BJ (cell line): ENCODE measurements at regions not wholly inside any gene's neighbourhood (a gene's known extent, or its start where the extent isn't known, plus 50 kb on each side); places are given as distances from the start of the nearest gene placed in this dataset.

Experiments
- CTCF ChIA-PET: fragments of 350-600 bp; formaldehyde crosslinking; extraction: SDS; loops from one replicate; lab custom pipeline; 2021; ENCODE audit warnings: antibody characterized with exemption, inconsistent platforms; lab: Yijun Ruan, JAX
- POLR2A ChIA-PET: fragments of 300-600 bp; sonication (Branson Sonifier 250); formaldehyde crosslinking; extraction: SDS; loops from one replicate; lab custom pipeline; 2021; ENCODE audit warnings: antibody characterized with exemption; lab: Charles Lee
- DNase-seq: peaks from one replicate; pipeline ENCODE4 v3.0.0-alpha.2; 2011; ENCODE audit warnings: low read depth
- H3K27me3 ChIP-seq: 2 replicates; pipeline ENCODE4 v1.6.0; 2011; ENCODE audit warnings: low read length; ENCODE audit not compliant: control insufficient read depth, insufficient read depth
- H3K36me3 ChIP-seq: 2 replicates; pipeline ENCODE4 v1.5.1; 2011; ENCODE audit warnings: low read length; ENCODE audit not compliant: control insufficient read depth, insufficient read depth
- H3K4me3 ChIP-seq: 2 replicates; pipeline ENCODE4 v1.5.1; 2011; ENCODE audit warnings: low read depth, mild to moderate bottlenecking, control low read depth, low read length
- TF ChIP-seq, protein P1 (sequence below): IDR thresholded peaks from 2 replicates; pipeline ENCODE4 v1.5.1; 2011; ENCODE audit warnings: low read depth, mild to moderate bottlenecking, control low read depth, inconsistent platforms, low read length, moderate library complexity; ENCODE audit not compliant: insufficient read depth

DNA sequence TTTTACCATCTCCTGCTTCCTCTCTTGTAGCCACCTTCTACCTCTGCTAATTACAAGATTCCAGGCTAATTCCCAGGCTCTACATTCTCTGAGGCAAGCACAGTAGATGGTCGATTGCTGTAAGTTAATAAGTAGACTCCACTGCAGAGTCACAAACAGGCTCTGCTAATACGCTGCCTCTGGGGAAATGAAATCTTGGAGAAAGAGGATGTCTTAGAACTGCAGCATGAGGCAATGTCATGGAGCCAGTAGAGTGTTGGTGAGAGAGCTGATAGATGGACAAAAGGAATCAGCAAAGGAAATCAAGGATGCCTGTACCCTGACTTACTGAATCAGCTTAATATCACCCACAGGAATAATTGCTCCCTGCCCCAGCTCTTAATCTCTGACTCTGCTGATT, 1260.3 kb downstream of the XPNPEP1 start:
- no peak for DNase-seq
- H3K27me3 ChIP-seq: no peaks in the 10 kb centered on the region
- no peak overlapping the region for H3K4me3 ChIP-seq
- TF ChIP-seq, protein P1, sequence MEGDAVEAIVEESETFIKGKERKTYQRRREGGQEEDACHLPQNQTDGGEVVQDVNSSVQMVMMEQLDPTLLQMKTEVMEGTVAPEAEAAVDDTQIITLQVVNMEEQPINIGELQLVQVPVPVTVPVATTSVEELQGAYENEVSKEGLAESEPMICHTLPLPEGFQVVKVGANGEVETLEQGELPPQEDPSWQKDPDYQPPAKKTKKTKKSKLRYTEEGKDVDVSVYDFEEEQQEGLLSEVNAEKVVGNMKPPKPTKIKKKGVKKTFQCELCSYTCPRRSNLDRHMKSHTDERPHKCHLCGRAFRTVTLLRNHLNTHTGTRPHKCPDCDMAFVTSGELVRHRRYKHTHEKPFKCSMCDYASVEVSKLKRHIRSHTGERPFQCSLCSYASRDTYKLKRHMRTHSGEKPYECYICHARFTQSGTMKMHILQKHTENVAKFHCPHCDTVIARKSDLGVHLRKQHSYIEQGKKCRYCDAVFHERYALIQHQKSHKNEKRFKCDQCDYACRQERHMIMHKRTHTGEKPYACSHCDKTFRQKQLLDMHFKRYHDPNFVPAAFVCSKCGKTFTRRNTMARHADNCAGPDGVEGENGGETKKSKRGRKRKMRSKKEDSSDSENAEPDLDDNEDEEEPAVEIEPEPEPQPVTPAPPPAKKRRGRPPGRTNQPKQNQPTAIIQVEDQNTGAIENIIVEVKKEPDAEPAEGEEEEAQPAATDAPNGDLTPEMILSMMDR: no peak
- H3K36me3 ChIP-seq: no peaks in the 10 kb centered on the region
- CTCF ChIA-PET: no interaction called here
- POLR2A ChIA-PET: no interaction called here

DNA sequence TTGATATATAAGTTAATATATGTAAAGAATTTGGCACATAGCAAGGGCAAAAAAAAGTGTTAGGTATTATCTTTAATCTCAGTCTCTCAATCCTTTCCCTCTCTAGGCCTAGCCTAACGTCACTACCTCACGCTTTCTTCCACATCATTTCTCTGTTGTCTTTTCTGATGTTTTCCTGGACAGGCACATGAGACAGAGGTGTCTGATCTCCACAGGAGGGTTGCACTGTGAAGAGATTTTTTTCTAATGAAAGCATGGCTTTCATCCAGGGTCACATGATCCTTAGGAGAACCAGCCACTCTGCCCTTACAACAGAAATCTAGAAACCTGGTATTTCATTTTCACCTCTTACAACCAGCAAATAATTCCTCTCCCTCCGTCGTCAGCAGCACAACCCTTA, 1268.3 kb downstream of the XPNPEP1 start:
- TF ChIP-seq, protein P1: no peak
- no peak for DNase-seq
- Histone ChIP-seq H3K36me3 (no peaks in the 10 kb centered on the region), H3K27me3 (no peaks in the 10 kb centered on the region), H3K4me3 (no peak overlapping the region)
- ChIA-PET POLR2A (no interaction called here), CTCF (no interaction called here)

GRCh38 chr10:108653531-108653930, 1269.8 kb downstream of the XPNPEP1 start:
- Histone ChIP-seq H3K4me3 (no peak overlapping the region), H3K27me3 (no peaks in the 10 kb centered on the region), H3K36me3 (no peaks in the 10 kb centered on the region)
- DNase-seq: no peak
- ChIA-PET POLR2A (no interaction called here), CTCF (no interaction called here)
- TF ChIP-seq, protein P1: no peak

- H3K36me3 ChIP-seq: no peaks in the 10 kb centered on the region
- ChIA-PET CTCF (interaction anchor here (0.5 to 0.6 kb wide), 2 partner anchors 32 to 35 kb away, joined by 3 to 4 read pairs; no protein-coding TSS in a partner anchor), POLR2A (no interaction called here)
- DNase-seq: no peak
- H3K4me3 ChIP-seq: no peak overlapping the region
- H3K27me3 ChIP-seq: no peaks in the 10 kb centered on the region
- TF ChIP-seq, protein P1: no peak
Measured at GRCh38 chr10:108639010-108639409, 1284.3 kb downstream of the XPNPEP1 start.

GRCh38 chr10:108638225-108638624, 1285.1 kb downstream of the XPNPEP1 start:
- DNase-seq: no peak
- CTCF ChIA-PET: no interaction called here
- Histone ChIP-seq H3K4me3 (no peak overlapping the region), H3K27me3 (no peaks in the 10 kb centered on the region), H3K36me3 (no peaks in the 10 kb centered on the region)
- POLR2A ChIA-PET: no interaction called here
- TF ChIP-seq, protein P1: no peak
